ENCODE measurements at regions not wholly inside any gene's neighbourhood (a gene's known extent, or its start where the extent isn't known, plus 50 kb on each side); places are given as distances from the start of the nearest gene placed in this dataset.

DNA sequence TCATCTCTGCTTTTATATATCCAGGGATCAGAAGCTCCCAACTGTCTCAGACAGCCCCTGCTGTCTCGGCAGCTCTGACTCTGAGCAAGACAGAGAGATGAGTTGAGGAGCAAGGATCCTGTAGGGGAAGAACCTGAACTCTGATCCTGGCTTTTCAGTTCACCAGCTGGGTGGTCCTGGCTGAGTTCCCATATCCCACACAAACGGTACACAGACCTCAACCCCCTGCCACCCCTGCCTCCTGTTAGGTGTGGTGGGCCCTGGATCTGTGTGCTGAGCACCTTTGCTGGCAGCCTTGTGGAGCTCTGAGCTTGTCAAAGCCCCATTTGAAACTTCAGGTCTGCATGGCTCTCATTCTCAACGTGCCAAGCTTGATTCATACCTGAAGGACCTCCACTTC, 54.3 kb upstream of the GPR26 start:
- TF ChIP-seq POLR2A (IDR thresholded peaks at IDR 0.05; ENCODE audit: low read depth, low read length) (no peak), TAF1 (IDR thresholded peaks at IDR 0.05; ENCODE audit: low read depth, low read length) (no peak), SPI1 (IDR thresholded peaks at IDR 0.05; ENCODE audit: low read depth, low read length) (no peak), PAX5 (IDR thresholded peaks at IDR 0.05; ENCODE audit: insufficient read depth, low read length, severe bottlenecking) (no peak), POLR2AphosphoS5 (IDR thresholded peaks at IDR 0.05; ENCODE audit: low read depth, low read length) (no peak), POU2F2 (IDR thresholded peaks at IDR 0.05; ENCODE audit: low read depth, low read length) (no peak)
